Heart left ventricle (tissue), 16 donors: ENCODE measurements at regions not wholly inside any gene's neighbourhood (a gene's known extent, or its start where the extent isn't known, plus 50 kb on each side); places are given as distances from the start of the nearest gene placed in this dataset.

Experiments
- ATAC-seq, 4 donors: fragments of 200-7000 bp; cut with Tn5 transposase; one replicate each; pipeline ENCODE4 v1.9.1; 2020 to 2022; ENCODE audit warnings: moderate library complexity in 4 of 4, mild to moderate bottlenecking in 3 of 4, moderate number of reproducible peaks in 1 of 4
- DNase-seq, 5 donors: peaks; one replicate each; pipeline ENCODE4 v3.0.0-alpha.2; 2020
- H3K27ac ChIP-seq, 12 donors: fragments of 200-600 bp; sonication (generic) in 4 of 12; one replicate each; pipeline versions ENCODE4 v1.5.0 to v1.8.0; 2016 to 2022; ENCODE audit warnings: mild to moderate bottlenecking in 2 of 12
- H3K27me3 ChIP-seq, 9 donors: fragments of 200-600 bp; sonication (generic) in 2 of 9; one replicate each; pipeline versions ENCODE4 v1.5.1 to v1.8.0; 2016 to 2022; ENCODE audit warnings: mild to moderate bottlenecking in 3 of 9
- H3K36me3 ChIP-seq, 9 donors: fragments of 200-600 bp; sonication (generic) in 2 of 9; one replicate each; pipeline versions ENCODE4 v1.5.0 to v1.8.0; 2018 to 2022; ENCODE audit warnings: mild to moderate bottlenecking in 2 of 9
- H3K4me1 ChIP-seq, 12 donors: fragments of 200-600 bp; sonication (generic) in 4 of 12; one replicate each; pipeline versions ENCODE4 v1.5.0 to v1.8.0; 2016 to 2022; ENCODE audit warnings: mild to moderate bottlenecking in 3 of 12
- H3K4me3 ChIP-seq, 12 donors: fragments of 200-600 bp; sonication (generic) in 4 of 12; one replicate each; pipeline versions ENCODE4 v1.5.0 to v1.8.0; 2017 to 2022; ENCODE audit warnings: mild to moderate bottlenecking in 9 of 12, moderate library complexity in 4 of 12
- H3K9me3 ChIP-seq, 12 donors: fragments of 200-600 bp; sonication (generic) in 4 of 12; one replicate each; pipeline versions ENCODE4 v1.5.0 to v1.8.0; 2016 to 2022; ENCODE audit warnings: mild to moderate bottlenecking in 1 of 12
- CTCF ChIP-seq, 12 donors: fragments of 200-600 bp; sonication (generic) in 4 of 12; IDR thresholded peaks; one replicate each; pipeline versions ENCODE4 v1.5.0 to v1.8.0; 2018 to 2022; ENCODE audit warnings: antibody characterized with exemption in 12 of 12, mild to moderate bottlenecking in 5 of 12
- POLR2A ChIP-seq, 2 donors: fragments of 450-650 bp; IDR thresholded peaks; one replicate each; pipeline ENCODE4 v1.6.1; 2017; ENCODE audit warnings: antibody characterized with exemption in 2 of 2, mild to moderate bottlenecking in 2 of 2, moderate library complexity in 2 of 2
- WGBS, 4 donors: extraction: QIAGEN DNeasy Blood & Tissue Kit in 2 of 4; methylation state at CpG; one replicate each; pipeline versions ENCODE4 v1.1.5 to v1.1.7; 2013 to 2018; 5-methylcytosine and 5-hydroxymethylcytosine counted together
- intact Hi-C, 10 donors: fragments of 100-400 bp; cut with DNase I; formaldehyde crosslinking; loops; one replicate each; pipeline versions ENCODE4 v1.11.1 to v1.14.2; 2022
- donor health status: ischemic (EF 13 %, LVEDD 7.1; RV severe dilation, severe dysfunction).
- donor health status: healthy with polysubstance abuse.
- donor health status: DM: no; HTN: yes; CAD: no.
- donor health status: DM: no; HTN: no; CAD: no.
- donor health status: ischemic (EF 25% LVEDD 6.9; RV normal size, moderate dysfunction).
- donor health status: ischemic (EF 25% LVEDD 5.7; RV mildly dilated, moderate dysfunction).
- donor health status: healthy.
- donor health status: DM: yes; HTN: yes; CAD: no.
- donor health status: ischemic (EF 35%, LVEDD 5.7; RV mildly dilated, moderate dysfunction).
- donor health status: nonischemic (EF 11% LVEDD 7.7; RV severe dilation, severe dysfunction).
- donor health status: DM: yes; HTN: yes; CAD: no.
- donor health status: PGD.
- donor health status: ischemic (EF 29% LVEDD 5.4; RV normal size, mild dysfunction).
- donor health status: nonischemic (EF 23%, LVEDD 6.1; RV moderate dilation, normal function).

DNA sequence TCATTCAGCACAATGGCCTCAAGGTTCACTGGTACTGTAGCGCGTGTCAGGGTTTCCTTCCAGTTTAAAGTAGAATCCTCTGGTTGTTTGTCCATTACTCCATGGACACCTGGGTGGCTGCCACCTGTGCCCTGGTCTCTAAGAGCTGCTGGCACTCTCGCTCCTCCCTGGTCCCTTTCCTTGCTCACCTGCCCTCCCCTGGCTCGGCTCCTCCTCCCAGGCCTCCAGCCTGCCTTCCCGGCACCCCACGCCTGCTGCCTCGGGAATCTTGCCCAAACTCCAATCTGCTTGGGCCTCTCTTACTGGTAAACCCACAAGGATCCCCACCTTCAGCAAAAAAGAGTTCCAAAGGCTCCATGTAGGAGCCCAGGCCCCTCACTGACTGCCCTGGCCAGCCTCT lies 154.4 kb upstream of the DIO3 start:
- no peak for ATAC-seq
- Histone ChIP-seq H3K9me3 (no peaks in the 10 kb centered on the region), H3K4me1 (no peaks in the 10 kb centered on the region), H3K27me3 (peaks cover 0 to 17% (median 0%) of the 10 kb centered on the region in 9 donors), H3K27ac (no peak overlapping the region), H3K36me3 (no peaks in the 10 kb centered on the region), H3K4me3 (no peak overlapping the region)
- TF ChIP-seq POLR2A (IDR thresholded peaks at IDR 0.05): no peak
- no peak for DNase-seq
- 77 to 90% (median 82%) methylated on average over 7 of the region's 7 CpGs for WGBS, 4 donors
- intact Hi-C loops: no loop called here

DNA sequence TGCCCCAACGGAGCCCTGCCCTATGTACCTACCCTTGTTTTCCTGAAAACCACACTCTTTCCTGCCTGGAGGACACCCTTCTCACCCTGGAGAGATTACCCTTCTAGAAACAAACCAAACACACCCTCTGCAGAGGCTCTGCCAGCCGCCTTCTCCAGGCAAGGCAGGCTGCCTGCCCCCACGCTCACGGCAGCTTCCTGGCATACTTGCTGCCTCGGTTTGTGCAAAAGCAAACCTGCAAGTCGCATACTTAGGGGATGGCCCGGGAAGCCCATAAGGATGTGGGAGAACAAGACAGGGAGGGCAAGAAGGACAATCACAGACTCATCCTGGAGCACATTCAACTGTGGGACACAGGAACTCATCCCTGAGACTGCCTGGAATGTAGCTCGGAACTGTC lies 154.0 kb upstream of the DIO3 start:
- peaks cover 0 to 21% (median 0%) of the 10 kb centered on the region in 9 donors for H3K27me3 ChIP-seq
- ATAC-seq (no peak), DNase-seq (no peak)
- H3K9me3 ChIP-seq: no peaks in the 10 kb centered on the region
- H3K36me3 ChIP-seq: no peaks in the 10 kb centered on the region
- no peak overlapping the region for H3K4me3 ChIP-seq
- TF ChIP-seq CTCF (IDR thresholded peaks at IDR 0.05) (no peak), POLR2A (IDR thresholded peaks at IDR 0.05) (no peak)
- intact Hi-C loops: no loop called here
- H3K27ac ChIP-seq: no peak overlapping the region
- WGBS, 4 donors: 79 to 85% (median 82%) methylated on average over 8 of the region's 8 CpGs
- no peaks in the 10 kb centered on the region for H3K4me1 ChIP-seq

DNA sequence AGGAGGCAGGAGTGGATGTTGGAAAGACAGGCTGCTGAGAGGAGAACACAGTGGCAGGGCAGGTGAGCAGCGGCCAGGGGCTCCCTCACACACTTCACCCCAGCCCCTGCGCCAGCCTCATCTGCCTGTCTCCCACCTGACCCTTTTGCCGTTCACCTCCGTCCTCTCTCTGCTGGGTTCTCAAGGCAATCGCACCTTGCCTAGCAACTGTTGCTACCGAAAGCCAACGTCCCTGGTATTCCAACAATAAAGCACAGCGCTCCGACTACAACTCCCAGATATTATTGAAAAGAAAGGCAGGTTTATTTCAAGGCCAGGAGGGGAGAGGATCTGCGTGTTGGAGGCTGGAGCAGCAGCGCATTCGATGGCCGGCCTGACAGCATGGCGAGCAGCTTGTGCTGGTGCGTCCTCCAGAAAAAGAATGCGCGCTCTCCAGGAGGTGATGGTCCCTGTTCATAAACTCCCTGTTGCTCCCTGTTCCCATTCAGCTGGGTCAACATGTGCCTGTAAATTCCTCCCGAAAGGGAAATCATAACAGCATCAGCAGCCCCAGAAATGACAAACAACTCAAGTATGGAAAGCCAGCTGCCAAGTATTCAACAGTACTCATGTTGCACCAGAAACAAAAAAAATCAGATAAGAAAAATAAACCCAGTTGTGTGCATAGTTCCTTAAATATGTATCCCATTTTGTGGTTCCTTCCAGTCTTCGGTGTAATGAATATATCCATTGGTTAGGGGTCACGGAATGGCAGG lies 153.0 kb upstream of the DIO3 start:
- TF ChIP-seq POLR2A (IDR thresholded peaks at IDR 0.05) (no peak), CTCF (IDR thresholded peaks at IDR 0.05) (no peak)
- peak in 1 of 4 donors; percentile 12 for ATAC-seq

DNA sequence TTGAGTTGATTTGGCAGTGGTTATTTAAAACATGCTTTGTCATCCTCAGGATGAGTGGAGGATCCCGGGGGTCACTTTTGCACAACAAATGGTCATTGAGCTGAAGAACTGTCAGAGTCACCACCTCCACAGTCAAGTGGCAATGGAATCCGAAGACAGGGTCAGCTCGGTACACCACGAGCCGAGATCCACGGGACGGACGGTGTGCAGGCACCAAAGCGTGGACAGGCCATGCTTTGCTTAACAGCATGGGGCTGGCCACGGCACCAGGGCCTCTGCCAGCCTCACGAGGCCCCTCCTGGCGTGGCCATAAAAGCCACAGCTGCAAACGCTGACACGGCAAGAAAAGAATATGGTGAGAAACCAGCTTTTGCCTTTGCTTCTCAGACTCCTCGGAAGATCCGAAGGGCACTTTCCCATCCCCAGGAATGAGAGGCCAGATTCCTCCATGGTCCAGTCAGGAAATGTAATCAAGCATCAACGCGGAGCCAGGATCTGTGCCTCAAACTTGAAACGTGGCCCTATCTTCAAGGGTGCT lies 152.2 kb upstream of the DIO3 start:
- 88 to 91% (median 90%) methylated on average over 16 to 19 of the region's 19 CpGs for WGBS, 4 donors
- Histone ChIP-seq H3K36me3 (no peaks in the 10 kb centered on the region), H3K27me3 (peaks cover 0 to 15% (median 0%) of the 10 kb centered on the region in 9 donors), H3K9me3 (no peaks in the 10 kb centered on the region), H3K4me1 (no peaks in the 10 kb centered on the region), H3K4me3 (no peak overlapping the region), H3K27ac (no peak overlapping the region)
- ATAC-seq: no peak
- no peak for TF ChIP-seq POLR2A (IDR thresholded peaks at IDR 0.05)
- no peak for TF ChIP-seq CTCF (IDR thresholded peaks at IDR 0.05)
- intact Hi-C loops: no loop called here
- DNase-seq: no peak

More for the DNA sequence above, 153.0 kb upstream of the DIO3 start:
- Histone ChIP-seq H3K4me1 (no peaks in the 10 kb centered on the region), H3K4me3 (no peak overlapping the region), H3K27ac (no peak overlapping the region), H3K27me3 (peaks cover 0 to 20% (median 0%) of the 10 kb centered on the region in 9 donors), H3K36me3 (no peaks in the 10 kb centered on the region), H3K9me3 (no peaks in the 10 kb centered on the region)
- no peak for DNase-seq
- intact Hi-C loops: no loop called here
- WGBS, 4 donors: 83 to 86% (median 83%) methylated on average over 20 of the region's 20 CpGs
